GM23338 (cell line): ENCODE measurements at regions not wholly inside any gene's neighbourhood (a gene's known extent, or its start where the extent isn't known, plus 50 kb on each side); places are given as distances from the start of the nearest gene placed in this dataset.

Experiments used
- ATAC-seq: fragments of 200-7000 bp; cut with Tn5 transposase; 3 replicates; pipeline ENCODE4 v1.9.1; 2020
- DNase-seq: peaks from one replicate; pipeline ENCODE4 v3.0.0-alpha.2; 2015; ENCODE audit warnings: low spot score
- H2AFZ ChIP-seq: fragments of 200-600 bp; sonication (generic); 2 replicates; pipeline ENCODE4 v1.8.0; 2016; ENCODE audit warnings: antibody characterized with exemption, mild to moderate bottlenecking, moderate library complexity
- H3F3A ChIP-seq: fragments of 200-600 bp; sonication (generic); replicated peaks from 2 replicates; pipeline ENCODE4 v1.8.0; 2017; ENCODE audit warnings: antibody characterized with exemption, mixed run types, low read depth
- H3K27ac ChIP-seq: fragments of 200-600 bp; sonication (generic); 2 replicates; pipeline ENCODE4 v1.6.1; 2016; ENCODE audit warnings: low read depth
- H3K27me3 ChIP-seq: fragments of 200-600 bp; sonication (generic); 2 replicates; pipeline ENCODE4 v1.8.0; 2016; ENCODE audit warnings: mild to moderate bottlenecking, mixed run types, moderate library complexity; ENCODE audit not compliant: insufficient read depth
- H3K36me3 ChIP-seq: fragments of 200-600 bp; sonication (generic); 2 replicates; pipeline ENCODE4 v1.8.0; 2016; ENCODE audit warnings: mild to moderate bottlenecking; ENCODE audit not compliant: insufficient read depth
- H3K4me1 ChIP-seq: fragments of 200-600 bp; sonication (generic); 2 replicates; pipeline ENCODE4 v1.8.0; 2016; ENCODE audit warnings: mild to moderate bottlenecking, moderate library complexity; ENCODE audit not compliant: insufficient read depth
- H3K4me2 ChIP-seq: fragments of 200-600 bp; sonication (generic); 2 replicates; pipeline ENCODE4 v1.7.1; 2017; ENCODE audit warnings: mixed run types
- H3K4me3 ChIP-seq: fragments of 200-600 bp; sonication (generic); 2 replicates; pipeline ENCODE4 v1.6.1; 2016; ENCODE audit warnings: mixed run types
- H3K79me2 ChIP-seq: fragments of 200-600 bp; sonication (generic); replicated peaks from 2 replicates; pipeline ENCODE4 v1.8.0; 2017; ENCODE audit warnings: mild to moderate bottlenecking; ENCODE audit not compliant: insufficient read depth
- H3K9me2 ChIP-seq: fragments of 200-600 bp; sonication (generic); 2 replicates; pipeline ENCODE4 v1.8.0; 2017; ENCODE audit not compliant: insufficient read depth
- H4K20me1 ChIP-seq: fragments of 200-600 bp; sonication (generic); replicated peaks from 2 replicates; pipeline ENCODE4 v1.8.0; 2017; ENCODE audit warnings: mild to moderate bottlenecking; ENCODE audit not compliant: insufficient read depth
- H3K27ac Mint-ChIP-seq: 2 replicates; pipeline ENCODE4 v1.8.0; 2020; ENCODE audit warnings: inconsistent platforms, mild to moderate bottlenecking, moderate library complexity, mixed read lengths
- H3K27me3 Mint-ChIP-seq: 3 replicates; pipeline ENCODE4 v1.8.0; 2022; ENCODE audit warnings: low read depth, mild to moderate bottlenecking, moderate library complexity, mixed read lengths, inconsistent platforms; ENCODE audit not compliant: insufficient read depth, poor library complexity
- H3K36me3 Mint-ChIP-seq: 3 replicates; pipeline ENCODE4 v1.8.0; 2021; ENCODE audit warnings: low read depth, mild to moderate bottlenecking, inconsistent platforms, moderate library complexity, mixed read lengths
- H3K4me1 Mint-ChIP-seq: 3 replicates; pipeline ENCODE4 v1.8.0; 2020; ENCODE audit warnings: mild to moderate bottlenecking, inconsistent platforms, mixed read lengths
- H3K4me3 Mint-ChIP-seq: 3 replicates; pipeline ENCODE4 v1.8.0; 2021; ENCODE audit warnings: moderate library complexity, mild to moderate bottlenecking, inconsistent platforms, mixed read lengths
- H3K9me3 Mint-ChIP-seq: 3 replicates; pipeline ENCODE4 v1.8.0; 2020; ENCODE audit warnings: moderate library complexity, mild to moderate bottlenecking, inconsistent platforms, mixed read lengths
- CREB1 ChIP-seq: fragments of 250-450 bp; sonication (Bioruptor Pico); IDR thresholded peaks from 2 replicates; pipeline ENCODE4 v1.5.0; 2020; ENCODE audit warnings: low read depth, mild to moderate bottlenecking, moderate library complexity
- CTCF ChIP-seq, 2 experiments: fragments of 200-600 bp in 1 of 2; sonication (generic) in 1 of 2; conservative IDR thresholded peaks; 2 replicates each; pipeline versions ENCODE4 v1.5.1 to v1.6.1; 2016 to 2017; ENCODE audit warnings: antibody characterized with exemption in 2 of 2, low read depth in 2 of 2, mild to moderate bottlenecking in 2 of 2, moderate library complexity in 1 of 2
- ETS1 ChIP-seq: IDR thresholded peaks from 2 replicates; pipeline ENCODE4 v1.6.1; 2016; ENCODE audit warnings: antibody characterized with exemption
- EZH2 ChIP-seq: fragments of 200-600 bp; sonication (generic); IDR thresholded peaks from one replicate; pipeline ENCODE4 v1.8.0; 2017; ENCODE audit warnings: antibody characterized with exemption, mild to moderate bottlenecking, low read depth; ENCODE audit not compliant: unreplicated experiment
- EZH2phosphoT487 ChIP-seq: fragments of 200-600 bp; sonication (generic); IDR thresholded peaks from one replicate; pipeline ENCODE4 v1.8.1; 2018; ENCODE audit warnings: antibody characterized with exemption; ENCODE audit not compliant: unreplicated experiment
- JUNB ChIP-seq: IDR thresholded peaks from one replicate; pipeline ENCODE4 v1.6.1; 2016; ENCODE audit warnings: antibody characterized with exemption; ENCODE audit not compliant: unreplicated experiment
- NANOG ChIP-seq: IDR thresholded peaks from 2 replicates; pipeline ENCODE4 v1.6.1; 2016; ENCODE audit warnings: antibody characterized with exemption, borderline replicate concordance
- POLR2AphosphoS5 ChIP-seq: IDR thresholded peaks from 2 replicates; pipeline ENCODE4 v1.6.1; 2016; ENCODE audit warnings: antibody characterized with exemption, low read depth
- REST ChIP-seq: IDR thresholded peaks from one replicate; pipeline ENCODE4 v1.6.1; 2018; ENCODE audit warnings: antibody characterized with exemption; ENCODE audit not compliant: unreplicated experiment
- STAT1 ChIP-seq: IDR thresholded peaks from one replicate; pipeline ENCODE4 v1.6.1; 2016; ENCODE audit warnings: antibody characterized with exemption; ENCODE audit not compliant: unreplicated experiment
- ZNF114 ChIP-seq: fragments of 250-450 bp; sonication (Bioruptor Pico); IDR thresholded peaks from 2 replicates; pipeline ENCODE4 v1.5.0; 2020; ENCODE audit warnings: mild to moderate bottlenecking, moderate library complexity
- ZNF331 ChIP-seq: fragments of 250-450 bp; sonication (Bioruptor Pico); IDR thresholded peaks from 2 replicates; pipeline ENCODE4 v1.5.0; 2020; ENCODE audit warnings: low read depth, mild to moderate bottlenecking, moderate library complexity
- ZNF462 ChIP-seq: fragments of 250-450 bp; sonication (Bioruptor Pico); IDR thresholded peaks from 2 replicates; pipeline ENCODE4 v1.5.0; 2020; ENCODE audit warnings: mild to moderate bottlenecking, moderate library complexity

GRCh38 chr15:69921626-69922619 is 175.8 kb downstream of the TLE3 start:
- H3K4me2 ChIP-seq, result no peak overlapping the region
- H2AFZ ChIP-seq, result no peak overlapping the region
- H4K20me1 ChIP-seq, result no peaks in the 10 kb centered on the region
- DNase-seq (no peak), ATAC-seq (no peak)
- Mint-ChIP-seq H3K4me3 (no peak overlapping the region), H3K9me3 (peaks cover 14% of the 10 kb centered on the region), H3K36me3 (peaks cover 6% of the 10 kb centered on the region; the same call in 1 of the 3 replicates), H3K27ac (no peak overlapping the region), H3K4me1 (peaks cover 30% of the 10 kb centered on the region), H3K27me3 (peaks cover 7% of the 10 kb centered on the region)
- no peaks in the 10 kb centered on the region for H3F3A ChIP-seq
- no peaks in the 10 kb centered on the region for H3K27me3 ChIP-seq
- H3K36me3 ChIP-seq, result no peaks in the 10 kb centered on the region
- TF ChIP-seq ETS1 (no peak), JUNB (no peak), ZNF331 (CRISPR knock-in tag) (no peak), CTCF (conservative IDR thresholded peaks at IDR 0.05; ENCODE audit: low read depth in 2 of 2) (no peak), POLR2AphosphoS5 (no peak), EZH2 (no peak), EZH2phosphoT487 (no peak), STAT1 (no peak), ZNF462 (CRISPR knock-in tag) (no peak), REST (no peak), ZNF114 (CRISPR knock-in tag) (no peak), NANOG (no peak), CREB1 (CRISPR knock-in tag) (no peak)
- no peak overlapping the region for H3K4me3 ChIP-seq
- H3K9me2 ChIP-seq, result no peaks in the 10 kb centered on the region
- H3K79me2 ChIP-seq, result no peaks in the 10 kb centered on the region
- no peak overlapping the region for H3K27ac ChIP-seq
- H3K4me1 ChIP-seq, result peaks cover 9% of the 10 kb centered on the region; the same call in 1 of the 2 replicates
